K562 (cell line): ENCODE measurements at regions not wholly inside any gene's neighbourhood (a gene's known extent, or its start where the extent isn't known, plus 50 kb on each side); places are given as distances from the start of the nearest gene placed in this dataset.

Experiments used
- ATAC-seq: fragments of 200-7000 bp; cut with Tn5 transposase; 3 replicates; pipeline ENCODE4 v1.9.1; 2020; ENCODE audit warnings: moderate library complexity
- BruUV-seq: library from RNA; stranded (reverse); fragments of 400-500 nt; replicated peaks from 2 replicates; lab custom pipeline; 2021; lab: Mats Ljungman, UMichigan
- CTCF ChIA-PET: fragments of 300-600 bp; formaldehyde crosslinking; extraction: SDS; loops from one replicate; lab custom pipeline; 2021; ENCODE audit warnings: low intra/inter-chr PET ratio; lab: Yijun Ruan, JAX
- POLR2A ChIA-PET: fragments of 300-600, 350-650 bp; sonication (Branson Sonifier 250); formaldehyde crosslinking; extraction: SDS; loops from one replicate; lab custom pipeline; 2021; ENCODE audit warnings: antibody characterized with exemption, inconsistent platforms; lab: Yijun Ruan, JAX
- DNase-seq, 4 experiments: peaks; one replicate each; pipeline versions ENCODE4 v3.0.0 to v3.0.0-alpha.2; 2011 to 2018; ENCODE audit warnings: low spot score in 3 of 4, mixed read lengths in 3 of 4; ENCODE audit errors: extremely low read depth in 1 of 4
- FAIRE-seq: peaks from 2 replicates; lab custom pipeline; 2011; peaks lifted over from hg19 to GRCh38; lab: Jason Lieb, UNC
- H2AFZ ChIP-seq: 2 replicates; pipeline ENCODE4 v1.6.0; 2011; ENCODE audit warnings: low read depth, low read length, control low read depth, inconsistent platforms
- H3K27ac ChIP-seq: fragments of 200-600 bp; 3 replicates; pipeline ENCODE4 v1.8.0; 2011; ENCODE audit warnings: low read depth, mild to moderate bottlenecking, control low read depth, inconsistent platforms, low read length, moderate library complexity, mixed read lengths; ENCODE audit errors: extremely low read depth
- H3K27me3 ChIP-seq, 2 experiments: fragments of 300-600 bp in 1 of 2; 2 replicates in 1 of 2; 3 replicates in 1 of 2; pipeline versions ENCODE4 v1.6.0 to v1.8.0; 2011; ENCODE audit warnings: inconsistent platforms in 2 of 2, low read length in 2 of 2, mild to moderate bottlenecking in 1 of 2, mixed read lengths in 1 of 2, moderate library complexity in 1 of 2; ENCODE audit not compliant: control insufficient read depth in 2 of 2, insufficient read depth in 2 of 2
- H3K36me3 ChIP-seq: fragments of 300-600 bp; 3 replicates; pipeline ENCODE4 v1.8.0; 2011; ENCODE audit warnings: mild to moderate bottlenecking, low read length, inconsistent platforms; ENCODE audit not compliant: control insufficient read depth, insufficient read depth
- H3K4me1 ChIP-seq, 2 experiments: fragments of 200-600 bp in 1 of 2; replicated peaks in 1 of 2; 2 replicates in 1 of 2; 3 replicates in 1 of 2; pipeline versions ENCODE4 v1.5.1 to v1.8.0; 2011; ENCODE audit warnings: inconsistent platforms in 2 of 2, low read length in 2 of 2, mild to moderate bottlenecking in 1 of 2, mixed read lengths in 1 of 2, moderate library complexity in 1 of 2; ENCODE audit not compliant: control insufficient read depth in 2 of 2, insufficient read depth in 2 of 2
- H3K4me2 ChIP-seq: 2 replicates; pipeline ENCODE4 v1.6.1; 2011; ENCODE audit warnings: low read length, control low read depth, inconsistent platforms, mixed read lengths; ENCODE audit not compliant: insufficient read depth
- H3K4me3 ChIP-seq: fragments of 200-600 bp; sonication (generic), shearing (Covaris generic); 2 replicates; pipeline ENCODE4 v1.5.1; 2016; ENCODE audit warnings: control low read depth, inconsistent platforms
- H3K79me2 ChIP-seq: fragments of 200-600 bp; 3 replicates; pipeline ENCODE4 v1.8.0; 2011; ENCODE audit warnings: low read length, inconsistent platforms; ENCODE audit not compliant: control insufficient read depth, insufficient read depth
- H3K9ac ChIP-seq, 2 experiments: 2 replicates each; pipeline versions ENCODE4 v1.6.0 to v1.6.1; 2011; ENCODE audit warnings: low read depth in 2 of 2, low read length in 2 of 2, control low read depth in 1 of 2, inconsistent platforms in 1 of 2, mild to moderate bottlenecking in 1 of 2, mixed read lengths in 1 of 2; ENCODE audit not compliant: insufficient read depth in 1 of 2
- H3K9me1 ChIP-seq: one replicate; pipeline ENCODE4 v1.6.0; 2011; ENCODE audit warnings: inconsistent platforms, mild to moderate bottlenecking, low read length, moderate library complexity; ENCODE audit not compliant: control insufficient read depth, insufficient read depth
- H3K9me3 ChIP-seq: replicated peaks from 2 replicates; pipeline ENCODE4 v1.5.1; 2011; ENCODE audit warnings: low read depth, low read length, inconsistent platforms; ENCODE audit not compliant: control insufficient read depth, insufficient read depth
- H4K20me1 ChIP-seq: replicated peaks from 2 replicates; pipeline ENCODE4 v1.6.1; 2011; ENCODE audit warnings: low read length, inconsistent platforms, mixed read lengths; ENCODE audit not compliant: control insufficient read depth, insufficient read depth
- ARID3B ChIP-seq: fragments of 250-450 bp; sonication (Bioruptor Pico); IDR thresholded peaks from 2 replicates; pipeline ENCODE4 v1.4.0; 2020; ENCODE audit warnings: borderline replicate concordance
- EWSR1 ChIP-seq: fragments of 450-650 bp; IDR thresholded peaks from 2 replicates; pipeline ENCODE4 v1.6.1; 2018; ENCODE audit warnings: borderline replicate concordance, mild to moderate bottlenecking, low read depth, moderate library complexity; ENCODE audit not compliant: partially characterized antibody
- EZH2 ChIP-seq: IDR thresholded peaks from 2 replicates; pipeline ENCODE4 v1.6.1; 2012; ENCODE audit warnings: low read depth, mild to moderate bottlenecking, inconsistent platforms, low read length, borderline replicate concordance
- GTF2F1 ChIP-seq: IDR thresholded peaks from 2 replicates; pipeline ENCODE4 v1.6.1; 2011; ENCODE audit warnings: low read depth, low read length, improper control_type of control experiment
- KLF6 ChIP-seq: fragments of 250-450 bp; sonication (Bioruptor Pico); IDR thresholded peaks from 2 replicates; pipeline ENCODE4 v1.4.0; 2020; ENCODE audit warnings: mild to moderate bottlenecking, moderate library complexity, borderline replicate concordance
- MCM3 ChIP-seq: fragments of 450-650 bp; IDR thresholded peaks from 2 replicates; pipeline ENCODE4 v1.6.1; 2016
- MYNN ChIP-seq, 2 experiments: sonication (generic); formaldehyde crosslinking in 1 of 2; IDR thresholded peaks; 2 replicates each; pipeline versions ENCODE4 v1.5.0 to v1.6.1; 2016 to 2020; ENCODE audit warnings: antibody characterized with exemption in 1 of 2, missing genetic modification reagents in 1 of 2
- NCOA6 ChIP-seq: fragments of 450-650 bp; IDR thresholded peaks from 2 replicates; pipeline ENCODE4 v1.6.1; 2017; ENCODE audit warnings: mild to moderate bottlenecking
- PHB ChIP-seq: fragments of 250-450 bp; sonication (Bioruptor Pico); IDR thresholded peaks from 2 replicates; pipeline ENCODE4 v1.5.0; 2021
- PREB ChIP-seq: sonication (generic); formaldehyde crosslinking; IDR thresholded peaks from 2 replicates; pipeline ENCODE4 v1.8.1; 2023; ENCODE audit warnings: mild to moderate bottlenecking, missing genetic modification reagents
- PTRF ChIP-seq: fragments of 450-650 bp; IDR thresholded peaks from 2 replicates; pipeline ENCODE4 v1.6.1; 2016; ENCODE audit warnings: mild to moderate bottlenecking, missing genetic modification characterization, missing compliant biosample characterization
- RFX1 ChIP-seq: fragments of 450-650 bp; IDR thresholded peaks from 2 replicates; pipeline ENCODE4 v1.6.1; 2016; ENCODE audit warnings: mild to moderate bottlenecking, moderate library complexity
- STAT5B ChIP-seq: fragments of 250-450 bp; sonication (Bioruptor Pico); IDR thresholded peaks from 2 replicates; pipeline ENCODE4 v1.8.0; 2021; ENCODE audit warnings: mild to moderate bottlenecking, inconsistent platforms
- TAF9B ChIP-seq: fragments of 450-650 bp; IDR thresholded peaks from 2 replicates; pipeline ENCODE4 v1.6.1; 2018; ENCODE audit warnings: mild to moderate bottlenecking; ENCODE audit not compliant: partially characterized antibody
- ZNF175 ChIP-seq: fragments of 200-800 bp; sonication (Bioruptor generic); IDR thresholded peaks from 2 replicates; pipeline ENCODE4 v1.6.1; 2016; ENCODE audit warnings: low read depth, mild to moderate bottlenecking, missing genetic modification characterization, missing compliant biosample characterization
- ZNF507 ChIP-seq: conservative IDR thresholded peaks from 2 replicates; pipeline ENCODE4 v1.6.1; 2017; ENCODE audit warnings: missing genetic modification characterization, missing compliant biosample characterization
- WGBS: fragments of 100-300 bp; shearing (Covaris generic); methylation state at CpG from one replicate; pipeline ENCODE4 v1.1.6; 2016; ENCODE audit warnings: low coverage, mixed read lengths; ENCODE audit not compliant: insufficient coverage; ENCODE audit errors: missing lambda C conversion rate; 5-methylcytosine and 5-hydroxymethylcytosine counted together
- in situ Hi-C: fragments of 300-500 bp; cut with MboI; formaldehyde crosslinking; loops from 4 replicates; pipeline ENCODE4 v1.15.0; 2018; ENCODE audit warnings: inconsistent platforms, mixed read lengths
- intact Hi-C: fragments of 100-400 bp; cut with micrococcal nuclease; formaldehyde crosslinking; loops from 2 replicates; pipeline ENCODE4 v1.14.2; 2022
- TF ChIP-seq, protein P1 (sequence below): conservative IDR thresholded peaks from 2 replicates; pipeline ENCODE4 v1.6.1; 2011; ENCODE audit warnings: low read depth, mild to moderate bottlenecking, low read length; ENCODE audit not compliant: control insufficient read depth

DNA sequence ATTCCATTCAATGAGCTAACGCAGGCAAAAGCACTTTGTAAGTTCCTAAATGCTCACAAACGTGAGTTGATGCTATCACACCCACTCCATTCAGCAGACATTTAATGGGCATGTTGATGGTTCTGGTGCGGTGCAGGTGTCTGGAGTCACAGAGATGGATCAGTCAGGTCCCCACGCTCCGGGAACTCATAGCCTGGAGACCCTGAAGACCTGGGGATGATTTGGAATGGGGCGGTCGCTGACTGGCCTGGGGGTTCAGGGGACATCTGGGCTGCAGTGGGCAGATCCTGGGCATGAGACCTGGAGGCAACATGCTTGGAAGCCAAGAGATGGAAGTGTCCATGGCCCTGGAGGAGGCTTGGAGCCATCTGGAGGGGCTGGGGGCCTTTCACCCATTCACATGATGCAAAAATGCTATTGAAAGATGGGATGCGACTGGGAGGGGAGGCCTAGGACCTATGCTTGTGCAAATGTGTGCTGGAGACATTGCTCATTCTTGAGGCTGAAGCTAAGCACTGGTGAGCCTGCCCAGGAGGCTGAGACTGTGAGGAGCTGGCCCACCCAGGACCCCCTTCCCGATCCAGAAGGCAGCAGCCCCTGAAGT lies 522.6 kb downstream of the GLRX3 start:
- FAIRE-seq = no peak
- no peak overlapping the region for H3K9ac ChIP-seq
- H3K27me3 ChIP-seq = peaks cover 0 to 3% of the 10 kb centered on the region in 2 experiments; a peak in 1 of 5 replicates
- H2AFZ ChIP-seq = no peak overlapping the region
- ChIA-PET CTCF (no interaction called here), POLR2A (no interaction called here)
- ATAC-seq = no peak
- DNase-seq = no peak
- in situ Hi-C loops (no loop called here), intact Hi-C loops (no loop called here)
- H3K4me1 ChIP-seq = no peaks in the 10 kb centered on the region
- H3K9me1 ChIP-seq = no peaks in the 10 kb centered on the region
- no peaks in the 10 kb centered on the region for H3K79me2 ChIP-seq
- H3K9me3 ChIP-seq = no peaks in the 10 kb centered on the region
- H3K27ac ChIP-seq = no peak overlapping the region
- no peak overlapping the region for H3K4me3 ChIP-seq
- TF ChIP-seq MYNN (IDR thresholded peaks at IDR 0.05) = no peak
- TF ChIP-seq MYNN (CRISPR knock-in tag; IDR thresholded peaks at IDR 0.05) = no peak
- TF ChIP-seq PTRF (tag) = no peak
- TF ChIP-seq GTF2F1 = no peak
- no peak for TF ChIP-seq EZH2
- TF ChIP-seq ZNF507 (tag) = no peak
- TF ChIP-seq MCM3 = no peak
- no peak for TF ChIP-seq PHB (CRISPR knock-in tag)
- TF ChIP-seq KLF6 (CRISPR knock-in tag) = no peak
- no peak for TF ChIP-seq STAT5B (CRISPR knock-in tag)
- TF ChIP-seq ZNF175 (CRISPR knock-in tag) = no peak
- TF ChIP-seq EWSR1 = no peak
- no peak for TF ChIP-seq NCOA6
- no peak for TF ChIP-seq PREB
- no peak for TF ChIP-seq RFX1
- no peak for TF ChIP-seq TAF9B
- TF ChIP-seq, protein P1, sequence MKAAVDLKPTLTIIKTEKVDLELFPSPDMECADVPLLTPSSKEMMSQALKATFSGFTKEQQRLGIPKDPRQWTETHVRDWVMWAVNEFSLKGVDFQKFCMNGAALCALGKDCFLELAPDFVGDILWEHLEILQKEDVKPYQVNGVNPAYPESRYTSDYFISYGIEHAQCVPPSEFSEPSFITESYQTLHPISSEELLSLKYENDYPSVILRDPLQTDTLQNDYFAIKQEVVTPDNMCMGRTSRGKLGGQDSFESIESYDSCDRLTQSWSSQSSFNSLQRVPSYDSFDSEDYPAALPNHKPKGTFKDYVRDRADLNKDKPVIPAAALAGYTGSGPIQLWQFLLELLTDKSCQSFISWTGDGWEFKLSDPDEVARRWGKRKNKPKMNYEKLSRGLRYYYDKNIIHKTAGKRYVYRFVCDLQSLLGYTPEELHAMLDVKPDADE = no peak
- TF ChIP-seq ARID3B = no peak
- no TSS peak for BruUV-seq
- no peaks in the 10 kb centered on the region for H3K36me3 ChIP-seq
- 2% methylated on average over 7 of the region's 9 CpGs for WGBS
- no peak overlapping the region for H3K4me2 ChIP-seq
- no peaks in the 10 kb centered on the region for H4K20me1 ChIP-seq
